A549 (cell line): ENCODE measurements at regions not wholly inside any gene's neighbourhood (a gene's known extent, or its start where the extent isn't known, plus 50 kb on each side); places are given as distances from the start of the nearest gene placed in this dataset.

Source experiments
- CBX2 ChIP-seq: fragments of 200-600 bp; sonication (generic); IDR thresholded peaks from 2 replicates; pipeline ENCODE4 v1.6.1; 2016; ENCODE audit warnings: low read depth, mild to moderate bottlenecking, borderline replicate concordance
- EHMT2 ChIP-seq: fragments of 200-600 bp; sonication (generic); IDR thresholded peaks from 2 replicates; pipeline ENCODE4 v1.6.1; 2016; ENCODE audit warnings: antibody characterized with exemption, low read depth, mild to moderate bottlenecking, moderate library complexity
- MAFK ChIP-seq: fragments of 450-650 bp; IDR thresholded peaks from 2 replicates; pipeline ENCODE4 v1.6.1; 2014; ENCODE audit not compliant: partially characterized antibody
- POLR2A ChIP-seq: IDR thresholded peaks from 2 replicates; pipeline ENCODE4 v1.6.1; 2012; ENCODE audit warnings: mild to moderate bottlenecking, low read length
- POLR2AphosphoS2 ChIP-seq: conservative IDR thresholded peaks from 2 replicates; pipeline ENCODE4 v1.6.1; 2012; ENCODE audit warnings: low read length, improper control_type of control experiment, inconsistent platforms
- SMC3 ChIP-seq: fragments of >200 bp; sonication (Bioruptor Twin); formaldehyde crosslinking; IDR thresholded peaks from 3 replicates; pipeline ENCODE4 v1.6.1; 2018; ENCODE audit warnings: inconsistent platforms
- TF ChIP-seq, protein P1 (sequence below): fragments of >200 bp; sonication (Bioruptor Twin); formaldehyde crosslinking; IDR thresholded peaks from 3 replicates; pipeline ENCODE4 v1.5.1; 2016
- TF ChIP-seq, protein P2 (sequence below): fragments of 250-450 bp; sonication (Bioruptor Pico); IDR thresholded peaks from 2 replicates; pipeline ENCODE4 v1.5.0; 2021; ENCODE audit warnings: mild to moderate bottlenecking, moderate library complexity, borderline replicate concordance
- TF ChIP-seq, protein P3 (sequence below): fragments of 200-600 bp; sonication (generic); IDR thresholded peaks from 2 replicates; pipeline ENCODE4 v1.6.1; 2016; ENCODE audit warnings: antibody characterized with exemption, mild to moderate bottlenecking, moderate library complexity
- TF ChIP-seq, protein P4 (sequence below): IDR thresholded peaks from 2 replicates; pipeline ENCODE4 v1.6.1; 2012

DNA sequence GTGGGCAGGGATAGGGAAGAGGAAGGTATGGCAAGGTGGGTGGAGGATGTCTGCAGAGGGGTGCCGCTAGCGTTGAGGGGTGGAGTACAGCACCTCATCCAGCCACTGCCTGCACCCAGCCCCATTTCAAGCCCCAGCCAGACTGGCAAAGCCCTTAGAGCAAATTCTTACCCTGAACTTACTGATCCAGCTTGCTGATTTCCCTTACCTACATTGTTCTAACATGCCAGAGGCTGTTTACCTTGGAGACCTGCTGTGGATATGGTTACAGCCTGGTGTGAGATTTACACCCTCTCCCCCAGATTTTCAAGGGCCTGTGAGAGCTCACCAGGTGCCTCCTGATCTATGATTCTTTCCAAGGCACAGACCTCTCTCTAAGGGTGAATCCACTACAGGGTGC lies 86.0 kb downstream of the ZNF726 start:
- TF ChIP-seq, protein P1, sequence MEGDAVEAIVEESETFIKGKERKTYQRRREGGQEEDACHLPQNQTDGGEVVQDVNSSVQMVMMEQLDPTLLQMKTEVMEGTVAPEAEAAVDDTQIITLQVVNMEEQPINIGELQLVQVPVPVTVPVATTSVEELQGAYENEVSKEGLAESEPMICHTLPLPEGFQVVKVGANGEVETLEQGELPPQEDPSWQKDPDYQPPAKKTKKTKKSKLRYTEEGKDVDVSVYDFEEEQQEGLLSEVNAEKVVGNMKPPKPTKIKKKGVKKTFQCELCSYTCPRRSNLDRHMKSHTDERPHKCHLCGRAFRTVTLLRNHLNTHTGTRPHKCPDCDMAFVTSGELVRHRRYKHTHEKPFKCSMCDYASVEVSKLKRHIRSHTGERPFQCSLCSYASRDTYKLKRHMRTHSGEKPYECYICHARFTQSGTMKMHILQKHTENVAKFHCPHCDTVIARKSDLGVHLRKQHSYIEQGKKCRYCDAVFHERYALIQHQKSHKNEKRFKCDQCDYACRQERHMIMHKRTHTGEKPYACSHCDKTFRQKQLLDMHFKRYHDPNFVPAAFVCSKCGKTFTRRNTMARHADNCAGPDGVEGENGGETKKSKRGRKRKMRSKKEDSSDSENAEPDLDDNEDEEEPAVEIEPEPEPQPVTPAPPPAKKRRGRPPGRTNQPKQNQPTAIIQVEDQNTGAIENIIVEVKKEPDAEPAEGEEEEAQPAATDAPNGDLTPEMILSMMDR: no peak
- TF ChIP-seq EHMT2: no peak
- TF ChIP-seq, protein P2, sequence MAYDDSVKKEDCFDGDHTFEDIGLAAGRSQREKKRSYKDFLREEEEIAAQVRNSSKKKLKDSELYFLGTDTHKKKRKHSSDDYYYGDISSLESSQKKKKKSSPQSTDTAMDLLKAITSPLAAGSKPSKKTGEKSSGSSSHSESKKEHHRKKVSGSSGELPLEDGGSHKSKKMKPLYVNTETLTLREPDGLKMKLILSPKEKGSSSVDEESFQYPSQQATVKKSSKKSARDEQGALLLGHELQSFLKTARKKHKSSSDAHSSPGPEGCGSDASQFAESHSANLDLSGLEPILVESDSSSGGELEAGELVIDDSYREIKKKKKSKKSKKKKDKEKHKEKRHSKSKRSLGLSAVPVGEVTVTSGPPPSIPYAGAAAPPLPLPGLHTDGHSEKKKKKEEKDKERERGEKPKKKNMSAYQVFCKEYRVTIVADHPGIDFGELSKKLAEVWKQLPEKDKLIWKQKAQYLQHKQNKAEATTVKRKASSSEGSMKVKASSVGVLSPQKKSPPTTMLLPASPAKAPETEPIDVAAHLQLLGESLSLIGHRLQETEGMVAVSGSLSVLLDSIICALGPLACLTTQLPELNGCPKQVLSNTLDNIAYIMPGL (CRISPR knock-in tag): no peak
- TF ChIP-seq CBX2: no peak
- TF ChIP-seq, protein P3, sequence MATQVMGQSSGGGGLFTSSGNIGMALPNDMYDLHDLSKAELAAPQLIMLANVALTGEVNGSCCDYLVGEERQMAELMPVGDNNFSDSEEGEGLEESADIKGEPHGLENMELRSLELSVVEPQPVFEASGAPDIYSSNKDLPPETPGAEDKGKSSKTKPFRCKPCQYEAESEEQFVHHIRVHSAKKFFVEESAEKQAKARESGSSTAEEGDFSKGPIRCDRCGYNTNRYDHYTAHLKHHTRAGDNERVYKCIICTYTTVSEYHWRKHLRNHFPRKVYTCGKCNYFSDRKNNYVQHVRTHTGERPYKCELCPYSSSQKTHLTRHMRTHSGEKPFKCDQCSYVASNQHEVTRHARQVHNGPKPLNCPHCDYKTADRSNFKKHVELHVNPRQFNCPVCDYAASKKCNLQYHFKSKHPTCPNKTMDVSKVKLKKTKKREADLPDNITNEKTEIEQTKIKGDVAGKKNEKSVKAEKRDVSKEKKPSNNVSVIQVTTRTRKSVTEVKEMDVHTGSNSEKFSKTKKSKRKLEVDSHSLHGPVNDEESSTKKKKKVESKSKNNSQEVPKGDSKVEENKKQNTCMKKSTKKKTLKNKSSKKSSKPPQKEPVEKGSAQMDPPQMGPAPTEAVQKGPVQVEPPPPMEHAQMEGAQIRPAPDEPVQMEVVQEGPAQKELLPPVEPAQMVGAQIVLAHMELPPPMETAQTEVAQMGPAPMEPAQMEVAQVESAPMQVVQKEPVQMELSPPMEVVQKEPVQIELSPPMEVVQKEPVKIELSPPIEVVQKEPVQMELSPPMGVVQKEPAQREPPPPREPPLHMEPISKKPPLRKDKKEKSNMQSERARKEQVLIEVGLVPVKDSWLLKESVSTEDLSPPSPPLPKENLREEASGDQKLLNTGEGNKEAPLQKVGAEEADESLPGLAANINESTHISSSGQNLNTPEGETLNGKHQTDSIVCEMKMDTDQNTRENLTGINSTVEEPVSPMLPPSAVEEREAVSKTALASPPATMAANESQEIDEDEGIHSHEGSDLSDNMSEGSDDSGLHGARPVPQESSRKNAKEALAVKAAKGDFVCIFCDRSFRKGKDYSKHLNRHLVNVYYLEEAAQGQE: no peak
- no peak for TF ChIP-seq POLR2AphosphoS2
- TF ChIP-seq POLR2A: no peak
- TF ChIP-seq SMC3: no peak
- TF ChIP-seq, protein P4, sequence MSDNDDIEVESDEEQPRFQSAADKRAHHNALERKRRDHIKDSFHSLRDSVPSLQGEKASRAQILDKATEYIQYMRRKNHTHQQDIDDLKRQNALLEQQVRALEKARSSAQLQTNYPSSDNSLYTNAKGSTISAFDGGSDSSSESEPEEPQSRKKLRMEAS: no peak
- no peak for TF ChIP-seq MAFK
